ENCODE measurements at regions not wholly inside any gene's neighbourhood (a gene's known extent, or its start where the extent isn't known, plus 50 kb on each side); places are given as distances from the start of the nearest gene placed in this dataset.
A peak's percentile ranks its signal among the peaks of the same experiment; 100 is the strongest.
"Not testable (repeated sequence)": the region's sequence is repeated elsewhere in the genome, so short reads cannot be mapped to it uniquely, and the experiment has no call there.

DNA sequence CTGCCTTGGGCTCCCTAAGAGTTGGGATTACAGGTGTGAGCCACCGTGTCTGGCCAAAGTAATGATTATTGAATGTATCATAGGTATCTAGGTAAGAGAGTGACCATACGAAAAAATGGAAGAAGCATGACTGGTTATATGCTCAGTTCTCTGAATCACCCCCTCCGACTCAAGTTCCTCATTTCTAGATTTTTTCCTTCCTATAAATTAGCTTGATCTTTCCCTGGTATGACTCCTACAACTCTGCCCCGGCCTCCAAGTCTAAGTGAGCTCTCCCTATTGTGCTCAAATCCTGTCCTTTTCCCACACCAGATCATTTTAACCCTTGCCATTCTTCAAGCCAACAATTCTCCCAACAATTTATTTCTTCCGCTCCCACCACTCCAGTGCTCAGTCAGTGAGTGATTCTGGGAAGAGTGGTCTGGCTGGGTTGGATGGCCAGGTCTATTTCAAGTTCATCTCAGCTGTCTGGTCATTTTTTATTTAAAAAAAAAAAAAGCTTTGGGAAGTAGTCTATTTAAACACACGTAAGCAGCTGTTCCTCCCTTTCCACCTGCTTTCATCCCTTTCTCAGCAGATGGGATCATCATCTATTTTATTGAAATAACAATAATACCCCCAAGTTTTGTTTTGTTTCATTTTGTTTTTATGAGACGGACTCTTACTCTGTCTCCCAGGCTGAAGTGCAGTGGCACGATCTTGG, 120.2 kb upstream of the HS3ST2 start:
- no peak overlapping the region for H3K4me3 ChIP-seq (ENCODE audit: low read depth, low read length)
- H3K36me3 ChIP-seq (replicated peaks) = no peaks in the 10 kb centered on the region
- no peak overlapping the region for H3K27ac ChIP-seq
- no peaks in the 10 kb centered on the region for H3K27me3 ChIP-seq (replicated peaks)
- in situ Hi-C loops (cut with HindIII; ENCODE audit: low pct_ligation_motif_present, low sequenced_read_pairs) = no loop called here
- DNase-seq = no peak
- TF ChIP-seq, protein P1, sequence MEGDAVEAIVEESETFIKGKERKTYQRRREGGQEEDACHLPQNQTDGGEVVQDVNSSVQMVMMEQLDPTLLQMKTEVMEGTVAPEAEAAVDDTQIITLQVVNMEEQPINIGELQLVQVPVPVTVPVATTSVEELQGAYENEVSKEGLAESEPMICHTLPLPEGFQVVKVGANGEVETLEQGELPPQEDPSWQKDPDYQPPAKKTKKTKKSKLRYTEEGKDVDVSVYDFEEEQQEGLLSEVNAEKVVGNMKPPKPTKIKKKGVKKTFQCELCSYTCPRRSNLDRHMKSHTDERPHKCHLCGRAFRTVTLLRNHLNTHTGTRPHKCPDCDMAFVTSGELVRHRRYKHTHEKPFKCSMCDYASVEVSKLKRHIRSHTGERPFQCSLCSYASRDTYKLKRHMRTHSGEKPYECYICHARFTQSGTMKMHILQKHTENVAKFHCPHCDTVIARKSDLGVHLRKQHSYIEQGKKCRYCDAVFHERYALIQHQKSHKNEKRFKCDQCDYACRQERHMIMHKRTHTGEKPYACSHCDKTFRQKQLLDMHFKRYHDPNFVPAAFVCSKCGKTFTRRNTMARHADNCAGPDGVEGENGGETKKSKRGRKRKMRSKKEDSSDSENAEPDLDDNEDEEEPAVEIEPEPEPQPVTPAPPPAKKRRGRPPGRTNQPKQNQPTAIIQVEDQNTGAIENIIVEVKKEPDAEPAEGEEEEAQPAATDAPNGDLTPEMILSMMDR (IDR thresholded peaks at IDR 0.05; ENCODE audit: low read depth, low read length, missing control alignments) = no peak

DNA sequence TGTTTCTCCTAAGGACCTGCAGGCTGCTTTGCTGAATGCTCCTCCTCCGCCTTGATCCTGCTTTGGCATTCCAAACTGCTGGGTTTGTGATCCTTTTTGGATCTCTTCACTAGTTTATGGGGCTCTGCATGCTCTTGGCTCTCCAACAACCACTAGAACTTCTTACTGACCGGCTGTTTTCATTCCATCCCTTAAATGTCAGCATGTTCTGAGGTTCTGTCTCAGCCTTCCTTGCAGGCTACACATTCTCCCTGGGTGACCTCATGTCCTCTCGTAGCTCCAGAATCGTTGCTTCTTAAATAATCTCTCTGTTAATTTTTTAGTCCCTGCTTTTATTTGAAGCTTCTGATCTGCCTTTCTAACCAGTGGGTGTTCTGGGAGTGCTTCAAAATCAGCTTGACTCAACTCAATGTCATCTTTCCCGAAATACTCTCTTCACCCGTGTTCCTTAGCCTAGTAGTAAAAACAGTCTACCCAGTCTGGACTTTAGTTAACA, 119.0 kb upstream of the HS3ST2 start:
- Histone ChIP-seq H3K4me3 (ENCODE audit: low read depth, low read length) (no peak overlapping the region), H3K36me3 (replicated peaks) (no peaks in the 10 kb centered on the region), H3K27ac (no peak overlapping the region), H3K27me3 (replicated peaks) (no peaks in the 10 kb centered on the region)
- TF ChIP-seq, protein P1 (IDR thresholded peaks at IDR 0.05; ENCODE audit: low read depth, low read length, missing control alignments) = no peak
- in situ Hi-C loops (cut with HindIII; ENCODE audit: low pct_ligation_motif_present, low sequenced_read_pairs) = no loop called here
- DNase-seq = peak; percentile 86

DNA sequence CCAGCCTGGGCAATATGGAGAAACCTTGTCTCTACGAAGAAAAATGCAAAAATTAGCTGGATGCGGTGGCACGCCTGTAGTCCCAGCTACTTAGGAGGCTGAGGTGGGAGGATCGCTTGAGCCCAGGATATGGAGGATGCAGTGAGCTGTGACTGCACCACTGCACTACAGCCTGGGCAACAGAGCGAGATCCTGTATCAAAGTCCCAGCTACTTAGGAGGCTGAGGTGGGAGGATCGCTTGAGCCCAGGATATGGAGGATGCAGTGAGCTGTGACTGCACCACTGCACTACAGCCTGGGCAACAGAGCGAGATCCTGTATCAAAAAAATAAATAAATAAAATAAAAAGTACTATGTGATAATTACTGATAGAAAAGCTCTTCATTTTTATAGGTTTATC, 118.2 kb upstream of the HS3ST2 start:
- in situ Hi-C loops (cut with HindIII; ENCODE audit: low pct_ligation_motif_present, low sequenced_read_pairs); H3K36me3 ChIP-seq (replicated peaks); DNase-seq; H3K27ac ChIP-seq; H3K27me3 ChIP-seq (replicated peaks); H3K4me3 ChIP-seq (ENCODE audit: low read depth, low read length): not testable (repeated sequence)

DNA sequence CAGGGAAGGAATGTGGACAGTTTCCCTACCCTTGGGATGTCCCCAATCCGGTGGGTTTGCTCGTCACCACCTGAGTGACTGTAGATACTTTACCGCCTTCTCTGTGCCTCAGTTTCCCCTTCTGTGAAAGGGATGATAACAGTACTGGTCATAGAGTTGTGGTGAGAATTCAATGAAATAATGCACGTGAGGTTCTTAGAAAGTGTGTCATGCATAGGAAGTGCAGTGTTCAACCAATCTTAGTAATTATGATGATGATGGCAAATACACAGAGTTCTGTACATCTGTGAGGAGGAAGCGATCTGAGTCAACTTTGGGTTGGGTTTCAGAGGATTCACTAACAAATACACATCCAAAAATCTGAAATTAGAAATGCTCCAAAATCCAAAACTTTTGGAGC, 114.6 kb upstream of the HS3ST2 start:
- Histone ChIP-seq H3K4me3 (ENCODE audit: low read depth, low read length) (no peak overlapping the region), H3K36me3 (replicated peaks) (no peaks in the 10 kb centered on the region), H3K27me3 (replicated peaks) (no peaks in the 10 kb centered on the region), H3K27ac (no peak overlapping the region)
- DNase-seq = no peak
- TF ChIP-seq, protein P1 (IDR thresholded peaks at IDR 0.05; ENCODE audit: low read depth, low read length, missing control alignments) = no peak
- in situ Hi-C loops (cut with HindIII; ENCODE audit: low pct_ligation_motif_present, low sequenced_read_pairs) = no loop called here

DNA sequence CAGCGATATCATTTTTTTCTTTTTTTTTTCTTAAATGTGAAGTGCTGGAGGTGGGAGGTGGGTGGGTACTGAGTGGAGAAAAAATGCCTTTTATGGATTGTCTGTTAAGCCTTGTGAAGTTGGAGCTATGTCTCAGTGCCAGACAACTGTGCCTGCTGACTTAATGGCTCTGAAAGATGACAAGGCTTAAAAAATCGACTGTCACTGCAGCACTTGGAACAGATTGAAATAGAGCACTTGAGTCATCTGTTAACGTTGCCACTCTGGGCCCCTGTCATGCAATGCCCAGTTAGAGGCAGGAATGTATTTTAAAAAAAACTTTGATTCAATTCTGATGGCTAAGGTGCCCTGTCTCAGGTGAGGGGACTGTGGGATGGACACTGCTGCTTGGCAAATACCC, 108.2 kb upstream of the HS3ST2 start:
- H3K4me3 ChIP-seq (ENCODE audit: low read depth, low read length) = no peak overlapping the region
- no peak overlapping the region for H3K27ac ChIP-seq
- no peak for DNase-seq
- in situ Hi-C loops (cut with HindIII; ENCODE audit: low pct_ligation_motif_present, low sequenced_read_pairs) = no loop called here
- TF ChIP-seq, protein P1 (IDR thresholded peaks at IDR 0.05; ENCODE audit: low read depth, low read length, missing control alignments) = no peak
- H3K36me3 ChIP-seq (replicated peaks) = no peaks in the 10 kb centered on the region
- no peaks in the 10 kb centered on the region for H3K27me3 ChIP-seq (replicated peaks)

DNA sequence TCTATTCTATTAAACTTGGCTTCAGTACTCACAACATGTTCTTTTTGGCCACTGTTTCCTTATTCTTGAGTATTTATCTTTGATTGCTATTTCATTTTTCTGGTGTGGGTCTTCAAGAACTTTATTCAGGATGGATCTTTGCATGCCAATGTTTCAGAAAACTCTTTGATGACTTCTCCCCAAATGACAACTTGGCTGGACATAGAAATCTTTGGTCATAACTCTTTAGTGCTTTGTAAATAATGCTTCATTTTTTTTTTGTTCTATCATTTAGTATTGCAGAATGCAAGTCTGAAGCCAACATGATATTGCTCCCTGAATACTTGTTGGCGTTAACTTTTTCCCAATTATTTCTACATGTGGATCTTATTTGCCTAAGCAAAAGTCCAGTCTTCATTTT, 103.6 kb upstream of the HS3ST2 start:
- TF ChIP-seq, protein P1 (IDR thresholded peaks at IDR 0.05; ENCODE audit: low read depth, low read length, missing control alignments) = no peak
- Histone ChIP-seq H3K27me3 (replicated peaks) (no peaks in the 10 kb centered on the region), H3K36me3 (replicated peaks) (no peaks in the 10 kb centered on the region), H3K27ac (no peak overlapping the region), H3K4me3 (ENCODE audit: low read depth, low read length) (no peak overlapping the region)
- in situ Hi-C loops (cut with HindIII; ENCODE audit: low pct_ligation_motif_present, low sequenced_read_pairs) = no loop called here
- no peak for DNase-seq
